Caki2 (cell line): ENCODE measurements at regions not wholly inside any gene's neighbourhood (a gene's known extent, or its start where the extent isn't known, plus 50 kb on each side); places are given as distances from the start of the nearest gene placed in this dataset.

ENCODE experiments used
- DNase-seq: peaks from one replicate; pipeline ENCODE4 v3.0.0-alpha.2; 2015; ENCODE audit warnings: low read depth
- in situ Hi-C: cut with HindIII; loops from 2 replicates; pipeline ENCODE4 v1.10.0; 2016; ENCODE audit warnings: low sequenced_read_pairs, low pct_unique_long_range_greater_than_20kb, mixed read lengths

DNA sequence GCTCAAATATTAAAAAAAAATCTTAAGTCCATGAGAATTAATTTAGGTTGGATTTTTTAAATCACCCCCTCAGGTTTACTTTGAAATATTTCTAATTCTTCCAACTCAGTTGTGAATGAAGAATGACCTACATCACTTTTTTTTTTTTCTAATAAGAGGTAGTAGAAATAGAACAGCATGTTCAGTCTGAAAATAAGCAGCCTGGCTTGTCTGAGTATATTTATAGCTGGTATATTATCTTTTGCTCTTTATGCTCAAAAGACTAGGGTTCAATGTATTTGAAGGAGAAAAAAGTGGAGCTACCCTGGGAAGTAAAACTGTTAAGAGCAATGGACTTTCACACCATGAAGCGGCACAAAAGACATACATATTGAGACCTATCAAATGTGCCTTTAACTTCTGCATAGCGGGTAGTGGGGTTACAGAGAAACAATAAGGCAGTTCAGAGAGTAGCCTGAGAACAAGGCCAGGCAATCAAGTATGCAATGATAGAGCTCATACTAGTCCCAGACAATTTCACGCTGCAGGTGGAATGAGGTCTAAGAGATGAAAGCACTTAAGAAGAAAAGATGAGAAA, 175.4 kb upstream of the CDH12 start:
- no peak for DNase-seq
- in situ Hi-C loops, result no loop called here

DNA sequence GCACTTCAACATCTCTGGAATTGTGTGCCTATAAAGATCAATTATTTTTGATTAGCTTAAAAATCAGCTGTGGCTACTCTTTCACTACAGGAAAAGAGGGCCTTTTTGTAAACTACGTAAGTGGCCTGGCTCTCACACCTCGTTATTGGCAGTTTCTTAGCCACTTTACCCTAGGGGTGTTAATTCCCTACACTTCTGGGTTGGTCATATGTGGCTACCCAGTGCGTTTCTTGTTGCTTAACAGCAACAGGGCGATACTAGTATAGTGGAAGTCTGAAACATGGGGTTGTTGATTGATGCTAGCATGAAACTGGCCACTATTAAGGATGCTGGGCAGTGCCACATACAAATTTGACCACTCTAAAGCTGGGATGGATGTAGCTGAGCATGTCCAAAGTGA, 174.7 kb upstream of the CDH12 start:
- in situ Hi-C loops, result no loop called here

GRCh38 chr5:23027331-23027730, 174.2 kb upstream of the CDH12 start:
- no peak for DNase-seq
- in situ Hi-C loops, result no loop called here

More for the DNA sequence above, 174.7 kb upstream of the CDH12 start:
- DNase-seq, result no peak

DNA sequence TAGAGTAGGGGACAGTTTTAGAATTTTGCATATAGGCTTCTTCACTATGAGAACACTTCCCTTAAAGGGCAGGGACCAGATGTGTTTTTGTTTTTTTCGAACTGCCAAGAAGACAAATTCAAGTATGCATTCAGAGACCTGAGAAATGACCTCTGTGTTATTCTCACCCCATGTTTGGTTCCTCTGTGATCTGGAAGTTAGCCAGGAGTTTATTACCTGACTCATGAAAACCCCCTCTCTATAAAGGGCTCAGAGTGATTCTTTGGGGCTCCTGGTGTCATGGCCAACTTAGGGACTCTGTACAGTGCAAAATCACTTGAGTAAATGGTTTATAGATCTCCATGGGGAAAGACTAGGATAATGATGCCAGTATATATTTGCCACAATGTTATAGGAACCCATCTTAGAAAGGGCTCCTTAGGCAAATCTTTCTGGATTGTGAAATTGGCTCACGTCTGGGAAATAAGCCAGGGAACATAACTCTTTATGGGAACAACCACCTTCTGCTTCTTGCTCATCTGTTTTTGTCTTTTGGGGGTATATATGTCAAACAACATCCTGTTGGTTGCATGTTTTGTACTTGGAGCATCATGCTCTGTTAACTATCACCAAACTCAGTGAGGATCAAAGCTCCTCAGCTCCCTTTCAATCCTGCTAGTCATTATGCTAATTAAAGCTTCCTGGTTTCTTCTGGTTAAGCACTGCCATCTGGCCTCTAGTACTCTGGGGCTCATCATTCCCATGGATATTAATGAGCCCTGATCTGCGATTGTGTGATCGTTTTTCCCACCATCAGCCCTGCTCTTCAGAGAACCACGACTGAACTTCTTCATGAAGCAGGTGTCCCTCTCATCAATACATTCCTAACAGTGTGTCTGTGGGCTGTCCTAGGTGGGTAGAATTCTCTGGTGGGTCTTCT, 173.4 kb upstream of the CDH12 start:
- in situ Hi-C loops, result no loop called here
- DNase-seq, result no peak

- in situ Hi-C loops, result no loop called here
- DNase-seq, result no peak
Measured at GRCh38 chr5:23025629-23026233, 172.6 kb upstream of the CDH12 start.

DNA sequence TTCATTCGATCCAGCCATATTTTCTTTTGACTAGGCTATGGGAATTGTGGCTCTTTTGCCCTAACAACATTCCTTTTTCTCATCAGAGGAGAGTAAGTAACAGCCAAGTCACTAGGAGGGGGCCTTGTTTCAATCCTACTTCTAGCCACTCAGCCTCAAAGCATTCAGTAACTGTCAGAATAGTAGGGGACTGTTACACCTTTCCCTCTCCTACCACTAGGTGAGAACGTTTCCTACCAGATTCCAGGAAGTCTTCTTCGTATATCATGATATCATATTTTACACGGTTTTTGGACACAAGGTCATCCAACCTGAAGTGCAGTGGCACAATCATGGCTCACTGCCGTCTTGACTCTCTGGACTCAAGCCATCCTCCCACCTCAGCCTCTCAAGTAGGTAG, 171.3 kb upstream of the CDH12 start:
- DNase-seq, result no peak

GRCh38 chr5:23014825-23015224, 161.7 kb upstream of the CDH12 start:
- in situ Hi-C loops, result no loop called here
- no peak for DNase-seq

More for the DNA sequence above, 171.3 kb upstream of the CDH12 start:
- in situ Hi-C loops, result no loop called here

DNA sequence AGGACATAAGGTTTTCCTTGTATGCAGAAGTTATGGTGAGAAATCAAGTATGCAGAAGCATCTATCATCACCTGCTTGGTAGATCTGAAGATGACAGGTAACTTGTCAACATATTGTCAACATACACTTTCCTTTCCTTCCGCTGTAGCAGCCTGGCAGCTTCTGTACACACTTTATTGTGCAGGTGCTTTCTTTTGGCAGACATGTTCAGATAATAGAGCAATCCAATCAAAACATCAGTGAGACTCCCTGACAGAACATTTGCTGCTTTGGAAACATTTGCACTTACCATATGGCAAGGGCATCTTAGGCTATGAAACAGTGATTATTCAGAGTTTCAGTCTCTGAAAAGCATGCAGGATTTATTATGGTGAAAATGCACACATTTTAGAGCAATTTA, 161.1 kb upstream of the CDH12 start:
- in situ Hi-C loops, result no loop called here
- no peak for DNase-seq

GRCh38 chr5:23013395-23013998, 160.4 kb upstream of the CDH12 start:
- in situ Hi-C loops, result no loop called here
- no peak for DNase-seq

- in situ Hi-C loops, result no loop called here
- no peak for DNase-seq
Measured at GRCh38 chr5:23012842-23013241, 159.7 kb upstream of the CDH12 start.

- DNase-seq, result no peak
- in situ Hi-C loops, result no loop called here
Measured at GRCh38 chr5:23007762-23008161, 154.6 kb upstream of the CDH12 start.

DNA sequence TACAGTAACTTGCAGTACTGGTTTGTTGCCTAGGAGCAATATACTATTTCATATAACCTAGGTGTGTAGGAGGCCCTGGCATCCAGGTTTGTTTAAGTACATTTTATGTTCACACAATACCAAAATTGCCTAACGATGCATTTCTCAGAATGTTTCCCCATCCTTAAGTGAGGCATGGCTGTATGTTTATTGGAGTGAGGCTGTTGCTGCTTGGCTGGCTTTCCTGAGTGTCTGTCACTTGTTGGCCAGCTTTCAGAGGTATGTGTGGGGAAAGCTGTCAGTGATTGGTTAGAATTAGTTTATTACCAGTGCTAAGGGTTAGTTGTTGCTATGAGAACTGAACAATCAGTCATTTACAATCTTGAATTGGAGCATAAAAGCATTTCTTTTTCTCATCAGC, 154.1 kb upstream of the CDH12 start:
- in situ Hi-C loops, result no loop called here
- no peak for DNase-seq

DNA sequence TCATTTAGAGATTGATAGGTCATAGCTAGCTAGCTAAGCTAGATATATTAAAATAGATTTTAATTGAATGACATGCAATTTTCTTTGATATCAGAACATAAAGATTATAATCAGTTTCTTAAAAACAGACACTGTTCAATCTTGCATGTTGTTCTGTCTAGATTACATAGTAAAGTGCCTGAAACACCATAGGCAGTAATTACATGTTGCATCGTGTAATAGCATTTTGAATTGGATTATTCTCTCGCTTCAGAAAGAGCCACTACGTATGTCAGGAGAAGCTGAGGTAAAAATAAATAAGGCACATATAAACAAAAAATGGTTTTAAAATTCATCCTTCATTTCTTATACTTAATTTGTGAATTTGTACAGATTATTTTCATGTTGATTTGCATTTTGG, 148.0 kb upstream of the CDH12 start:
- in situ Hi-C loops, result no loop called here
- no peak for DNase-seq

DNA sequence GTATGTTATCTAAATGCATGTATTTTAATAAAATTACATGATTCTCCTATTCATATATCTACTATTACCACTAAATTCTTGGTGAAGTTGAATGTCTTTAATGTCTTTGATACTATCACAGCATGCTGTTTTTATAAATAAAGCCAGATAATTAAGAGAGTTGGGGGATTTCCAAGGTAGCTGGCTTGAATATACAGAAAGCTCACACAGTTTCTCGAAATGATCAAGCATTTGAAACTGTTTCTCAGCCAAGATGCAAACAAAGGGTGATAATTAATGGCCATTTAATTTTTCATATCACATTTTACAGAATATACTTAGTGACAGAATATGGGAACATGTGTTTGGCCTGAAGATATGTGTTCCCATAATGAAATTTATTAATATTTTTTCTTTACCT, 145.6 kb upstream of the CDH12 start:
- in situ Hi-C loops, result no loop called here

GRCh38 chr5:22998362-22998761, 145.2 kb upstream of the CDH12 start:
- no peak for DNase-seq
- in situ Hi-C loops, result no loop called here

More for the DNA sequence above, 145.6 kb upstream of the CDH12 start:
- DNase-seq, result no peak

DNA sequence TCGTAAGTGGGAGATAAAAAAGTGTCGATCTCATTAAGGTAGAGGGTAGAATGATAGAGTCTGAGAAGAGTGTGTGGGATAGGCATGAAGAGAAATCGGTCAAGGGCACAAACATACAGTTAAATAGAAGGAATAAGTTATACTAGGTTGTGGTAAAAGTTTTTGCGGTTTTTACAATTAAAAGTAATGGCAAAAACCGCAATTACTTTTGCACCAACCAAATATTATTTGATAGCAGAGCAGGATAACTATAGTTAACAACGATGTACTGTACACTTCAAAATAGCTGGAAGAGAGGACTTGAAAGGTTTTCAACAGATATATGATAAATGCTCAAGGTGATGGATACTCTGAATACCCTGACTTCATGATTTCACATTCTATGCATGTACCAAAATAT, 135.8 kb upstream of the CDH12 start:
- no peak for DNase-seq
- in situ Hi-C loops, result no loop called here

DNA sequence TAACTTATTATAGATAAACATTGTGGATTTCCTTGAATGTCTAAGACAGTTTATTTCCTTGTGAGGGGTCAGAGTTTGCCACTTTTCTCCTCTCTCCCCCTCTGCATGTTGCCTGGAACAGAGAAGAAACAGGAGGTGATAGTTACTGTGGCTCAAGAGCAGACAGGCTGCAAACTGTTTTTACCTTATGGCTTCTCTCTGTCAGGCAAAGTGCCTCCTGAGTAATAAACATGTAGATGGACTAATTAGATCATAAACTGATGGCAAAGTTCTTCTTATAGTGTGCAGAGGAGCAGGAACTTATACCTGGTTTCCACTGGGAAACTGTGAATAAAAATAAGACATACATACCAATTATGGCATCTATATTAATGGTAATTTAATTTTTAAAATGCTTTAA, 133.1 kb upstream of the CDH12 start:
- in situ Hi-C loops, result no loop called here
- DNase-seq, result no peak

DNA sequence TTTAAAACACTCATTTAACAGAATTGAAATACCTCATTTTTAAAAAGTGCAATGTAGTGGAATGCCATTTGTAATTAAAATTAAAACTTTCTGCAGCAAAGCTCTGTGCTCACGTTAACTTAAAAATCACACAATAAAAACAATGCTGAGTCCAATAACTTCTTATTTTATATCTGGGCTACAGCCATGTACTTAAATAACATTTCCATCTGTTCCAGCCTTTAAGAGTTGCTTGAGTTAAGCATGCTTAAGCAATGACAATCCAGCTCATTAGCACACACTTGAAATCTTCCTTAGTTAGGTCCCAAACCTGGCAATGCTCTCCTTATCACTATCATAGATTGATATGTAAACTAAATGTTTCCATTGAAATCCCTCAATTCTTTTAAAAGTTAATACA, 132.3 kb upstream of the CDH12 start:
- in situ Hi-C loops, result no loop called here
- no peak for DNase-seq

GRCh38 chr5:22970956-22971618, 117.9 kb upstream of the CDH12 start:
- in situ Hi-C loops, result no loop called here
- no peak for DNase-seq
